GM12892 (cell line): ENCODE measurements at regions not wholly inside any gene's neighbourhood (a gene's known extent, or its start where the extent isn't known, plus 50 kb on each side); places are given as distances from the start of the nearest gene placed in this dataset.

Experiments
- POLR2A ChIP-seq: IDR thresholded peaks from 2 replicates; pipeline ENCODE4 v1.6.1; 2011; ENCODE audit warnings: low read depth, low read length, control low read depth
- POLR2AphosphoS5 ChIP-seq: IDR thresholded peaks from 2 replicates; pipeline ENCODE4 v1.6.1; 2011; ENCODE audit warnings: low read depth, low read length, control low read depth
- TAF1 ChIP-seq: IDR thresholded peaks from 2 replicates; pipeline ENCODE4 v1.6.1; 2011; ENCODE audit warnings: low read depth, mild to moderate bottlenecking, control low read depth, low read length, borderline replicate concordance

GRCh38 chr2:220432645-220433044 lies 805.2 kb downstream of the SLC4A3 start:
- TF ChIP-seq POLR2A: no peak
- TF ChIP-seq TAF1: no peak
- TF ChIP-seq POLR2AphosphoS5: no peak
